ENCODE measurements at regions not wholly inside any gene's neighbourhood (a gene's known extent, or its start where the extent isn't known, plus 50 kb on each side); places are given as distances from the start of the nearest gene placed in this dataset.

- no peak for DNase-seq (ENCODE audit: insufficient read length, low spot score, missing footprints)
- H3K27ac ChIP-seq (ENCODE audit: low read depth, low read length): no peak overlapping the region
- no peak overlapping the region for H3K4me2 ChIP-seq (ENCODE audit: insufficient read depth, low read length)
- H4K20me1 ChIP-seq (ENCODE audit: insufficient read depth, low read length): no peaks in the 10 kb centered on the region
- H3K9me3 ChIP-seq (ENCODE audit: low read depth, low read length): no peaks in the 10 kb centered on the region
- no peak overlapping the region for H2AFZ ChIP-seq (ENCODE audit: low read length)
- TF ChIP-seq CTCF (IDR thresholded peaks at IDR 0.05; ENCODE audit: extremely low read depth, low read depth, low read length): no peak
- no peaks in the 10 kb centered on the region for H3K4me1 ChIP-seq (ENCODE audit: insufficient read depth, low read length)
- H3K27me3 ChIP-seq (ENCODE audit: insufficient read depth, low read length): no peaks in the 10 kb centered on the region
- H3K36me3 ChIP-seq (ENCODE audit: insufficient read depth, low read length): no peaks in the 10 kb centered on the region
- H3K4me3 ChIP-seq (ENCODE audit: insufficient read depth, low read length): no peak overlapping the region
- no peaks in the 10 kb centered on the region for H3K79me2 ChIP-seq (ENCODE audit: insufficient read depth, low read length)
These were observed 152.3 kb upstream of the ZSWIM2 start for GRCh38 chr2:187001248-187001647.

GRCh38 chr2:186995092-186995491 lies 146.1 kb upstream of the ZSWIM2 start:
- no peak overlapping the region for H2AFZ ChIP-seq (ENCODE audit: low read length)
- H3K36me3 ChIP-seq (ENCODE audit: insufficient read depth, low read length): no peaks in the 10 kb centered on the region
- DNase-seq (ENCODE audit: insufficient read length, low spot score, missing footprints): no peak
- H3K27ac ChIP-seq (ENCODE audit: low read depth, low read length): no peak overlapping the region
- TF ChIP-seq CTCF (IDR thresholded peaks at IDR 0.05; ENCODE audit: extremely low read depth, low read depth, low read length): no peak
- no peaks in the 10 kb centered on the region for H3K9me3 ChIP-seq (ENCODE audit: low read depth, low read length)
- no peaks in the 10 kb centered on the region for H3K27me3 ChIP-seq (ENCODE audit: insufficient read depth, low read length)
- H3K4me2 ChIP-seq (ENCODE audit: insufficient read depth, low read length): no peak overlapping the region
- H3K4me3 ChIP-seq (ENCODE audit: insufficient read depth, low read length): no peak overlapping the region
- no peaks in the 10 kb centered on the region for H4K20me1 ChIP-seq (ENCODE audit: insufficient read depth, low read length)
- H3K4me1 ChIP-seq (ENCODE audit: insufficient read depth, low read length): no peaks in the 10 kb centered on the region
- H3K79me2 ChIP-seq (ENCODE audit: insufficient read depth, low read length): no peaks in the 10 kb centered on the region

GRCh38 chr2:186992597-186992996 lies 143.6 kb upstream of the ZSWIM2 start:
- H3K4me3 ChIP-seq (ENCODE audit: insufficient read depth, low read length): no peak overlapping the region
- H3K4me2 ChIP-seq (ENCODE audit: insufficient read depth, low read length): no peak overlapping the region
- H3K9me3 ChIP-seq (ENCODE audit: low read depth, low read length): no peaks in the 10 kb centered on the region
- no peaks in the 10 kb centered on the region for H3K4me1 ChIP-seq (ENCODE audit: insufficient read depth, low read length)
- no peak overlapping the region for H2AFZ ChIP-seq (ENCODE audit: low read length)
- DNase-seq (ENCODE audit: insufficient read length, low spot score, missing footprints): no peak
- no peaks in the 10 kb centered on the region for H4K20me1 ChIP-seq (ENCODE audit: insufficient read depth, low read length)
- no peaks in the 10 kb centered on the region for H3K36me3 ChIP-seq (ENCODE audit: insufficient read depth, low read length)
- H3K79me2 ChIP-seq (ENCODE audit: insufficient read depth, low read length): no peaks in the 10 kb centered on the region
- no peak for TF ChIP-seq CTCF (IDR thresholded peaks at IDR 0.05; ENCODE audit: extremely low read depth, low read depth, low read length)
- no peak overlapping the region for H3K27ac ChIP-seq (ENCODE audit: low read depth, low read length)
- no peaks in the 10 kb centered on the region for H3K27me3 ChIP-seq (ENCODE audit: insufficient read depth, low read length)

- no peaks in the 10 kb centered on the region for H3K36me3 ChIP-seq (ENCODE audit: insufficient read depth, low read length)
- no peak for TF ChIP-seq CTCF (IDR thresholded peaks at IDR 0.05; ENCODE audit: extremely low read depth, low read depth, low read length)
- H3K79me2 ChIP-seq (ENCODE audit: insufficient read depth, low read length): no peaks in the 10 kb centered on the region
- no peaks in the 10 kb centered on the region for H4K20me1 ChIP-seq (ENCODE audit: insufficient read depth, low read length)
- peak; percentile 72 for DNase-seq (ENCODE audit: insufficient read length, low spot score, missing footprints)
- no peaks in the 10 kb centered on the region for H3K4me1 ChIP-seq (ENCODE audit: insufficient read depth, low read length)
- H3K27ac ChIP-seq (ENCODE audit: low read depth, low read length): no peak overlapping the region
- H3K4me3 ChIP-seq (ENCODE audit: insufficient read depth, low read length): no peak overlapping the region
- no peaks in the 10 kb centered on the region for H3K9me3 ChIP-seq (ENCODE audit: low read depth, low read length)
- H3K4me2 ChIP-seq (ENCODE audit: insufficient read depth, low read length): no peak overlapping the region
- no peaks in the 10 kb centered on the region for H3K27me3 ChIP-seq (ENCODE audit: insufficient read depth, low read length)
- H2AFZ ChIP-seq (ENCODE audit: low read length): no peak overlapping the region
These were observed 142.9 kb upstream of the ZSWIM2 start for GRCh38 chr2:186991766-186992417.
